ENCODE measurements at regions not wholly inside any gene's neighbourhood (a gene's known extent, or its start where the extent isn't known, plus 50 kb on each side); places are given as distances from the start of the nearest gene placed in this dataset.

DNA sequence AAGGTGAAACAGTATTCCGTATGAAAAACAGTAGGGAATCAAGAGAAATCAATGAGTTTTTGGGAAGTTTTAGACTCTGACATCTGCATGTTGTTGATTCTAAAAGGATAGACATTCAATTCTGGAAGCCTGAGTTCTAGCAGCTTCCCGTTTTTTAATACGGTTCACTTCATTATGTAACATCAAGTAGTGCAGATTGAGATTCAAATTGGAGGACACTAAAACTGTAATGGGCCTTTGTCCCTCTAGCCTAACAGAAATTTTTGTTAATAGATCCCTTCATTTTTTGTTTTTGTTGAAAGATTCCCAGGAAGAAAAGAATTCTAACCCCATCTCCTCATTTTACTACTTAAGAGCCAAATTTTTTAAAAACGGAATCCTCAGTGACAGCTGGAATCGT is 384.6 kb downstream of the SH3GL2 start:
- TF ChIP-seq, protein P1, sequence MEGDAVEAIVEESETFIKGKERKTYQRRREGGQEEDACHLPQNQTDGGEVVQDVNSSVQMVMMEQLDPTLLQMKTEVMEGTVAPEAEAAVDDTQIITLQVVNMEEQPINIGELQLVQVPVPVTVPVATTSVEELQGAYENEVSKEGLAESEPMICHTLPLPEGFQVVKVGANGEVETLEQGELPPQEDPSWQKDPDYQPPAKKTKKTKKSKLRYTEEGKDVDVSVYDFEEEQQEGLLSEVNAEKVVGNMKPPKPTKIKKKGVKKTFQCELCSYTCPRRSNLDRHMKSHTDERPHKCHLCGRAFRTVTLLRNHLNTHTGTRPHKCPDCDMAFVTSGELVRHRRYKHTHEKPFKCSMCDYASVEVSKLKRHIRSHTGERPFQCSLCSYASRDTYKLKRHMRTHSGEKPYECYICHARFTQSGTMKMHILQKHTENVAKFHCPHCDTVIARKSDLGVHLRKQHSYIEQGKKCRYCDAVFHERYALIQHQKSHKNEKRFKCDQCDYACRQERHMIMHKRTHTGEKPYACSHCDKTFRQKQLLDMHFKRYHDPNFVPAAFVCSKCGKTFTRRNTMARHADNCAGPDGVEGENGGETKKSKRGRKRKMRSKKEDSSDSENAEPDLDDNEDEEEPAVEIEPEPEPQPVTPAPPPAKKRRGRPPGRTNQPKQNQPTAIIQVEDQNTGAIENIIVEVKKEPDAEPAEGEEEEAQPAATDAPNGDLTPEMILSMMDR (IDR thresholded peaks at IDR 0.05; ENCODE audit: low read depth, low read length, poor library complexity, severe bottlenecking): no peak
- TF ChIP-seq EZH2phosphoT487 (IDR thresholded peaks at IDR 0.05; ENCODE audit: borderline replicate concordance, low read length): no peak

Measured in DOHH2 (cell line).